Endothelial cell (in vitro differentiated cells): ENCODE measurements at regions not wholly inside any gene's neighbourhood (a gene's known extent, or its start where the extent isn't known, plus 50 kb on each side); places are given as distances from the start of the nearest gene placed in this dataset.

Source experiments
- DNase-seq: peaks from one replicate; pipeline ENCODE4 v3.0.0; 2021; ENCODE audit warnings: low spot score
- H3K27ac Mint-ChIP-seq: one replicate; pipeline ENCODE4 v1.8.0; 2021; ENCODE audit warnings: mixed read lengths, inconsistent platforms; ENCODE audit not compliant: unreplicated experiment
- H3K27me3 Mint-ChIP-seq: one replicate; pipeline ENCODE4 v1.8.0; 2021; ENCODE audit warnings: mild to moderate bottlenecking, moderate library complexity, mixed read lengths, inconsistent platforms; ENCODE audit not compliant: unreplicated experiment
- H3K36me3 Mint-ChIP-seq: one replicate; pipeline ENCODE4 v1.8.0; 2021; ENCODE audit warnings: mild to moderate bottlenecking, low read depth, mixed read lengths, inconsistent platforms; ENCODE audit not compliant: unreplicated experiment
- H3K4me1 Mint-ChIP-seq: one replicate; pipeline ENCODE4 v1.8.0; 2021; ENCODE audit warnings: mild to moderate bottlenecking, mixed read lengths, inconsistent platforms; ENCODE audit not compliant: unreplicated experiment
- H3K4me3 Mint-ChIP-seq: one replicate; pipeline ENCODE4 v1.8.0; 2021; ENCODE audit warnings: mild to moderate bottlenecking, mixed read lengths, inconsistent platforms; ENCODE audit not compliant: unreplicated experiment
- H3K9me3 Mint-ChIP-seq: one replicate; pipeline ENCODE4 v1.8.0; 2021; ENCODE audit warnings: mixed read lengths, inconsistent platforms; ENCODE audit not compliant: unreplicated experiment
- CTCF ChIP-seq: fragments of 200-600 bp; sonication (generic); IDR thresholded peaks from one replicate; pipeline ENCODE4 v1.5.0; 2021; ENCODE audit warnings: antibody characterized with exemption; ENCODE audit not compliant: unreplicated experiment

- no peaks in the 10 kb centered on the region for H3K27me3 Mint-ChIP-seq
- no peak for TF ChIP-seq CTCF
- no peak overlapping the region for H3K27ac Mint-ChIP-seq
- no peak for DNase-seq
- H3K9me3 Mint-ChIP-seq: no peaks in the 10 kb centered on the region
- no peaks in the 10 kb centered on the region for H3K4me1 Mint-ChIP-seq
- H3K36me3 Mint-ChIP-seq: no peaks in the 10 kb centered on the region
- no peak overlapping the region for H3K4me3 Mint-ChIP-seq
Measured at GRCh38 chr5:125894383-125894782, 528.8 kb upstream of the GRAMD2B start.

- no peaks in the 10 kb centered on the region for H3K36me3 Mint-ChIP-seq
- H3K4me3 Mint-ChIP-seq: no peak overlapping the region
- H3K9me3 Mint-ChIP-seq: no peaks in the 10 kb centered on the region
- H3K4me1 Mint-ChIP-seq: no peaks in the 10 kb centered on the region
- H3K27me3 Mint-ChIP-seq: no peaks in the 10 kb centered on the region
- no peak for TF ChIP-seq CTCF
- H3K27ac Mint-ChIP-seq: no peak overlapping the region
- DNase-seq: no peak
Measured at GRCh38 chr5:125896368-125896767, 526.8 kb upstream of the GRAMD2B start.

GRCh38 chr5:125897089-125897488 is 526.1 kb upstream of the GRAMD2B start:
- DNase-seq: no peak
- Mint-ChIP-seq H3K4me1 (no peaks in the 10 kb centered on the region), H3K27ac (no peak overlapping the region), H3K9me3 (no peaks in the 10 kb centered on the region), H3K4me3 (no peak overlapping the region), H3K27me3 (no peaks in the 10 kb centered on the region), H3K36me3 (no peaks in the 10 kb centered on the region)
- TF ChIP-seq CTCF: no peak

- no peak for DNase-seq
- no peaks in the 10 kb centered on the region for H3K4me1 Mint-ChIP-seq
Measured at GRCh38 chr5:125898851-125899405, 524.3 kb upstream of the GRAMD2B start.

GRCh38 chr5:125912028-125912427 is 511.2 kb upstream of the GRAMD2B start:
- Mint-ChIP-seq H3K4me3 (no peak overlapping the region), H3K9me3 (no peaks in the 10 kb centered on the region), H3K36me3 (no peaks in the 10 kb centered on the region), H3K27me3 (no peaks in the 10 kb centered on the region), H3K27ac (no peak overlapping the region), H3K4me1 (no peaks in the 10 kb centered on the region)
- DNase-seq: no peak
- no peak for TF ChIP-seq CTCF

More at GRCh38 chr5:125898851-125899405, 524.3 kb upstream of the GRAMD2B start:
- H3K36me3 Mint-ChIP-seq: no peaks in the 10 kb centered on the region
- no peaks in the 10 kb centered on the region for H3K9me3 Mint-ChIP-seq
- no peak overlapping the region for H3K4me3 Mint-ChIP-seq
- no peaks in the 10 kb centered on the region for H3K27me3 Mint-ChIP-seq
- no peak for TF ChIP-seq CTCF
- no peak overlapping the region for H3K27ac Mint-ChIP-seq
